WTC11 (cell line): ENCODE measurements at regions not wholly inside any gene's neighbourhood (a gene's known extent, or its start where the extent isn't known, plus 50 kb on each side); places are given as distances from the start of the nearest gene placed in this dataset.

ENCODE experiments used
- ATAC-seq: fragments of 200-7000 bp; cut with Tn5 transposase; 2 replicates; pipeline ENCODE4 v1.10.0; 2021; ENCODE audit warnings: mild to moderate bottlenecking, moderate library complexity
- CTCF ChIA-PET: fragments of 300-600 bp; sonication (Branson Sonifier 250); formaldehyde crosslinking; loops from one replicate; lab custom pipeline; 2021; ENCODE audit warnings: antibody characterized with exemption; lab: Charles Lee
- POLR2A ChIA-PET: fragments of 350-600 bp; sonication (Branson Sonifier 250); formaldehyde crosslinking; loops from one replicate; lab custom pipeline; 2021; ENCODE audit warnings: antibody characterized with exemption; lab: Charles Lee
- DNase-seq: peaks from one replicate; pipeline ENCODE4 v3.0.0; 2021; ENCODE audit warnings: low spot score
- H3K27ac Mint-ChIP-seq: 2 replicates; pipeline ENCODE4 v1.8.0; 2021; ENCODE audit warnings: mixed read lengths
- H3K27me3 Mint-ChIP-seq: 2 replicates; pipeline ENCODE4 v1.8.0; 2021; ENCODE audit warnings: low read depth, mild to moderate bottlenecking, moderate library complexity, mixed read lengths
- H3K36me3 Mint-ChIP-seq: 2 replicates; pipeline ENCODE4 v1.8.0; 2021; ENCODE audit warnings: mixed read lengths
- H3K4me1 Mint-ChIP-seq: 2 replicates; pipeline ENCODE4 v1.8.0; 2022; ENCODE audit warnings: mixed read lengths
- H3K4me3 Mint-ChIP-seq: 2 replicates; pipeline ENCODE4 v1.8.0; 2021; ENCODE audit warnings: mild to moderate bottlenecking, moderate library complexity, mixed read lengths
- H3K9me3 Mint-ChIP-seq: 2 replicates; pipeline ENCODE4 v1.8.0; 2021; ENCODE audit warnings: mixed read lengths
- E2F5 ChIP-seq: sonication (generic); formaldehyde crosslinking; IDR thresholded peaks from 2 replicates; pipeline ENCODE4 v1.8.1; 2022; ENCODE audit warnings: mild to moderate bottlenecking, moderate library complexity, missing genetic modification reagents
- ERG ChIP-seq: fragments of 250-450 bp; sonication (Bioruptor Pico); IDR thresholded peaks from 2 replicates; pipeline ENCODE4 v1.8.0; 2021; ENCODE audit warnings: mild to moderate bottlenecking
- ETV6 ChIP-seq: sonication (generic); formaldehyde crosslinking; IDR thresholded peaks from 2 replicates; pipeline ENCODE4 v1.8.1; 2022; ENCODE audit warnings: mild to moderate bottlenecking, missing genetic modification reagents
- FOXP1 ChIP-seq: sonication (generic); formaldehyde crosslinking; IDR thresholded peaks from 2 replicates; pipeline ENCODE4 v1.8.0; 2022; ENCODE audit warnings: missing genetic modification reagents, mild to moderate bottlenecking, moderate library complexity, borderline replicate concordance
- GABPB1 ChIP-seq: sonication (generic); formaldehyde crosslinking; IDR thresholded peaks from 2 replicates; pipeline ENCODE4 v1.8.1; 2023; ENCODE audit warnings: mild to moderate bottlenecking, missing genetic modification reagents
- GTF2I ChIP-seq: fragments of 250-450 bp; sonication (Bioruptor Pico); conservative IDR thresholded peaks from 2 replicates; pipeline ENCODE4 v1.4.0; 2021; ENCODE audit warnings: mild to moderate bottlenecking
- NFE2L1 ChIP-seq: sonication (generic); formaldehyde crosslinking; IDR thresholded peaks from 2 replicates; pipeline ENCODE4 v1.8.1; 2023; ENCODE audit warnings: missing genetic modification reagents
- NR2C2 ChIP-seq: sonication (generic); formaldehyde crosslinking; IDR thresholded peaks from 2 replicates; pipeline ENCODE4 v1.8.0; 2022; ENCODE audit warnings: mild to moderate bottlenecking, missing genetic modification reagents
- NR3C1 ChIP-seq: sonication (generic); formaldehyde crosslinking; conservative IDR thresholded peaks from 2 replicates; pipeline ENCODE4 v1.8.1; 2023; ENCODE audit warnings: low read depth, mild to moderate bottlenecking, missing genetic modification reagents
- PREB ChIP-seq: sonication (generic); formaldehyde crosslinking; IDR thresholded peaks from 2 replicates; pipeline ENCODE4 v1.8.1; 2022; ENCODE audit warnings: mild to moderate bottlenecking, missing genetic modification reagents, moderate library complexity, borderline replicate concordance
- TEAD1 ChIP-seq: sonication (generic); formaldehyde crosslinking; IDR thresholded peaks from 2 replicates; pipeline ENCODE4 v1.8.0; 2022; ENCODE audit warnings: mild to moderate bottlenecking, missing genetic modification reagents
- USF1 ChIP-seq: sonication (generic); formaldehyde crosslinking; IDR thresholded peaks from 2 replicates; pipeline ENCODE4 v1.8.0; 2022; ENCODE audit warnings: mild to moderate bottlenecking, missing genetic modification reagents
- ZBTB21 ChIP-seq: sonication (generic); formaldehyde crosslinking; IDR thresholded peaks from 2 replicates; pipeline ENCODE4 v1.8.1; 2023; ENCODE audit warnings: mild to moderate bottlenecking, missing genetic modification reagents, borderline replicate concordance
- ZNF219 ChIP-seq: sonication (generic); formaldehyde crosslinking; IDR thresholded peaks from 2 replicates; pipeline ENCODE4 v1.8.0; 2023; ENCODE audit warnings: missing genetic modification reagents, mild to moderate bottlenecking, borderline replicate concordance
- TF ChIP-seq, protein P1 (sequence below): fragments of 250-450 bp; sonication (Bioruptor Pico); IDR thresholded peaks from 2 replicates; pipeline ENCODE4 v2.1.2; 2022; ENCODE audit warnings: mild to moderate bottlenecking, moderate library complexity
- TF ChIP-seq, protein P2 (sequence below): sonication (generic); formaldehyde crosslinking; IDR thresholded peaks from 2 replicates; pipeline ENCODE4 v1.8.0; 2022; ENCODE audit warnings: mild to moderate bottlenecking, missing genetic modification reagents
- TF ChIP-seq, protein P3 (sequence below): sonication (generic); formaldehyde crosslinking; IDR thresholded peaks from 2 replicates; pipeline ENCODE4 v1.8.1; 2023; ENCODE audit warnings: mild to moderate bottlenecking, missing genetic modification reagents
- TF ChIP-seq, protein P4 (sequence below): sonication (generic); formaldehyde crosslinking; IDR thresholded peaks from 2 replicates; pipeline ENCODE4 v1.8.1; 2023; ENCODE audit warnings: mild to moderate bottlenecking, missing genetic modification reagents, moderate library complexity
- TF ChIP-seq, protein P5 (sequence below): sonication (generic); formaldehyde crosslinking; IDR thresholded peaks from 2 replicates; pipeline ENCODE4 v1.8.1; 2022; ENCODE audit warnings: low read depth, missing genetic modification reagents, borderline replicate concordance

DNA sequence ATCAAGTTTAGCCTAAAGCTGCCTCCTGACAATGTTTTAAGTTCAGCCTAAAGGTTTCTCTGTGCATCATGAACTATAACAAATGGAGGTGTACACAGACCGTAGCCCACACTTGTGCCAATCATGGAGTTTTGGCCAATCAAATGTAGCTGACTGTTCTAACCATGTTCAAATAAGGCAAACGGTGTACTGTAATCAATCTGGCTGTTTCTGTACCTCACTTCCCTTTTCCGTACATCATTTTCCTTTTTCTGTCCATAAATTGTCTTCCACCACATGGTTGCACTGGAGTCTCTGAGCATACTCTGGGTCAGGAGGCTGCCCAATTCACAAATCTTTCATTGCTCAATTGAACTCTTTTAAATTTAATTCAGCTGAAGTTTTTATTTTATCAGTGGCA, 132.2 kb upstream of the UST start:
- POLR2A ChIA-PET: no interaction called here
- H3K36me3 Mint-ChIP-seq: no peaks in the 10 kb centered on the region
- TF ChIP-seq GABPB1 (no peak), NR2C2 (CRISPR knock-in tag) (no peak), GTF2I (CRISPR knock-in tag) (no peak)
- TF ChIP-seq, protein P1, sequence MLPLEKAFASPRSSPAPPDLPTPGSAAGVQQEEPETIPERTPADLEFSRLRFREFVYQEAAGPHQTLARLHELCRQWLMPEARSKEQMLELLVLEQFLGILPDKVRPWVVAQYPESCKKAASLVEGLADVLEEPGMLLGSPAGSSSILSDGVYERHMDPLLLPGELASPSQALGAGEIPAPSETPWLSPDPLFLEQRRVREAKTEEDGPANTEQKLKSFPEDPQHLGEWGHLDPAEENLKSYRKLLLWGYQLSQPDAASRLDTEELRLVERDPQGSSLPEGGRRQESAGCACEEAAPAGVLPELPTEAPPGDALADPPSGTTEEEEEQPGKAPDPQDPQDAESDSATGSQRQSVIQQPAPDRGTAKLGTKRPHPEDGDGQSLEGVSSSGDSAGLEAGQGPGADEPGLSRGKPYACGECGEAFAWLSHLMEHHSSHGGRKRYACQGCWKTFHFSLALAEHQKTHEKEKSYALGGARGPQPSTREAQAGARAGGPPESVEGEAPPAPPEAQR (CRISPR knock-in tag): no peak
- TF ChIP-seq, protein P2, sequence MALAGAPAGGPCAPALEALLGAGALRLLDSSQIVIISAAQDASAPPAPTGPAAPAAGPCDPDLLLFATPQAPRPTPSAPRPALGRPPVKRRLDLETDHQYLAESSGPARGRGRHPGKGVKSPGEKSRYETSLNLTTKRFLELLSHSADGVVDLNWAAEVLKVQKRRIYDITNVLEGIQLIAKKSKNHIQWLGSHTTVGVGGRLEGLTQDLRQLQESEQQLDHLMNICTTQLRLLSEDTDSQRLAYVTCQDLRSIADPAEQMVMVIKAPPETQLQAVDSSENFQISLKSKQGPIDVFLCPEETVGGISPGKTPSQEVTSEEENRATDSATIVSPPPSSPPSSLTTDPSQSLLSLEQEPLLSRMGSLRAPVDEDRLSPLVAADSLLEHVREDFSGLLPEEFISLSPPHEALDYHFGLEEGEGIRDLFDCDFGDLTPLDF (CRISPR knock-in tag): no peak
- CTCF ChIA-PET: no interaction called here
- H3K9me3 Mint-ChIP-seq: no peaks in the 10 kb centered on the region
- peaks cover 6% of the 10 kb centered on the region for H3K4me1 Mint-ChIP-seq
- no peaks in the 10 kb centered on the region for H3K27me3 Mint-ChIP-seq
- no peak for DNase-seq
- no peak for ATAC-seq
- H3K27ac Mint-ChIP-seq: no peak overlapping the region
- no peak overlapping the region for H3K4me3 Mint-ChIP-seq

DNA sequence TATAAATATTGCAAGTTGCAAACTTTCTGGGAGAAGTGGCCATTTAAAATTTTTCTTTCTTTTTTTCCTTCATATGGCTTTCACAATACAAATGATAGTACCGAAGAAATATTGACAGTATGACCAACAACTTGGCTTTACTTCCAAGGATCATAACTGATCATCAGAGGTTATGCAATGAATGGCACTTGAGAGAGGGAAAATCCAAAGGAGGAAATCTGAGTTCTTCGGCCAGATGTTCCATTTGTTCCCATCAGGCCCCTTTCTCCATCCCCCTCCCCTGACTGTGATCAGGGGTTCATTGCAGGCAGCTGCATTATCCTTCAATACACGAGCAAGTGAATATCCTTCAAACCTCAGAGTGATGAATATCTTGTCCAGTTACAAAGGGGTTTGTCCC, 130.0 kb upstream of the UST start:
- no peaks in the 10 kb centered on the region; the same call in 1 of the 2 replicates for H3K27me3 Mint-ChIP-seq
- CTCF ChIA-PET: no interaction called here
- POLR2A ChIA-PET: no interaction called here
- no peak overlapping the region for H3K4me3 Mint-ChIP-seq
- H3K9me3 Mint-ChIP-seq: no peaks in the 10 kb centered on the region
- TF ChIP-seq, protein P3, sequence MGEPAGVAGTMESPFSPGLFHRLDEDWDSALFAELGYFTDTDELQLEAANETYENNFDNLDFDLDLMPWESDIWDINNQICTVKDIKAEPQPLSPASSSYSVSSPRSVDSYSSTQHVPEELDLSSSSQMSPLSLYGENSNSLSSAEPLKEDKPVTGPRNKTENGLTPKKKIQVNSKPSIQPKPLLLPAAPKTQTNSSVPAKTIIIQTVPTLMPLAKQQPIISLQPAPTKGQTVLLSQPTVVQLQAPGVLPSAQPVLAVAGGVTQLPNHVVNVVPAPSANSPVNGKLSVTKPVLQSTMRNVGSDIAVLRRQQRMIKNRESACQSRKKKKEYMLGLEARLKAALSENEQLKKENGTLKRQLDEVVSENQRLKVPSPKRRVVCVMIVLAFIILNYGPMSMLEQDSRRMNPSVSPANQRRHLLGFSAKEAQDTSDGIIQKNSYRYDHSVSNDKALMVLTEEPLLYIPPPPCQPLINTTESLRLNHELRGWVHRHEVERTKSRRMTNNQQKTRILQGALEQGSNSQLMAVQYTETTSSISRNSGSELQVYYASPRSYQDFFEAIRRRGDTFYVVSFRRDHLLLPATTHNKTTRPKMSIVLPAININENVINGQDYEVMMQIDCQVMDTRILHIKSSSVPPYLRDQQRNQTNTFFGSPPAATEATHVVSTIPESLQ (CRISPR knock-in tag): no peak
- peaks cover 6% of the 10 kb centered on the region for H3K4me1 Mint-ChIP-seq
- H3K36me3 Mint-ChIP-seq: no peaks in the 10 kb centered on the region
- H3K27ac Mint-ChIP-seq: no peak overlapping the region
- ATAC-seq (no peak), DNase-seq (no peak)

DNA sequence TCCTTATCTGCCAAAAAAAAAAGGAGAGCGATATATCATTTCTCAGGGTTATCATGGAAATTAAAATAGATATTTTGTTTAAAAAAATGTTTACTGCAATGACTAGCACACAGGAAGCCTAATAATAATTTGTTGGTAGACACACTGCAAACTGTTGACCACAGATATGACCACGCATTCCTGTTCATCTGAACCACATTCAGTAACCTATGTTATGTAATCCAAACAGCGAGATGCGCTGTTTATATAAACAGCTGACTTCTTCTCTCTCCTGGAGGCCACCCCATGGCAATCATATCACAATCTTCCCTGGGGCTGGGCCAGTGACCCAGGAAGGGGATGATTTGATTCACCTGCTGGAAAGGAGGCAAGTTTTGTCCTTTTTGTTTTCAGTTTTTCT, 129.3 kb upstream of the UST start:
- DNase-seq (no peak), ATAC-seq (no peak)
- Mint-ChIP-seq H3K4me3 (no peak overlapping the region), H3K4me1 (peaks cover 6% of the 10 kb centered on the region), H3K27me3 (no peaks in the 10 kb centered on the region; the same call in 1 of the 2 replicates), H3K36me3 (no peaks in the 10 kb centered on the region), H3K9me3 (no peaks in the 10 kb centered on the region), H3K27ac (no peak overlapping the region)
- CTCF ChIA-PET: no interaction called here
- POLR2A ChIA-PET: no interaction called here
- no peak for TF ChIP-seq ZBTB21
- no peak for TF ChIP-seq E2F5 (CRISPR knock-in tag)
- TF ChIP-seq, protein P4, sequence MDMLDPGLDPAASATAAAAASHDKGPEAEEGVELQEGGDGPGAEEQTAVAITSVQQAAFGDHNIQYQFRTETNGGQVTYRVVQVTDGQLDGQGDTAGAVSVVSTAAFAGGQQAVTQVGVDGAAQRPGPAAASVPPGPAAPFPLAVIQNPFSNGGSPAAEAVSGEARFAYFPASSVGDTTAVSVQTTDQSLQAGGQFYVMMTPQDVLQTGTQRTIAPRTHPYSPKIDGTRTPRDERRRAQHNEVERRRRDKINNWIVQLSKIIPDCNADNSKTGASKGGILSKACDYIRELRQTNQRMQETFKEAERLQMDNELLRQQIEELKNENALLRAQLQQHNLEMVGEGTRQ (CRISPR knock-in tag): no peak
- TF ChIP-seq FOXP1: no peak
- no peak for TF ChIP-seq PREB (CRISPR knock-in tag)
- no peak for TF ChIP-seq ZNF219
- TF ChIP-seq NFE2L1 (CRISPR knock-in tag): no peak
- TF ChIP-seq NR2C2 (CRISPR knock-in tag): no peak
- no peak for TF ChIP-seq TEAD1 (CRISPR knock-in tag)
- TF ChIP-seq, protein P5, sequence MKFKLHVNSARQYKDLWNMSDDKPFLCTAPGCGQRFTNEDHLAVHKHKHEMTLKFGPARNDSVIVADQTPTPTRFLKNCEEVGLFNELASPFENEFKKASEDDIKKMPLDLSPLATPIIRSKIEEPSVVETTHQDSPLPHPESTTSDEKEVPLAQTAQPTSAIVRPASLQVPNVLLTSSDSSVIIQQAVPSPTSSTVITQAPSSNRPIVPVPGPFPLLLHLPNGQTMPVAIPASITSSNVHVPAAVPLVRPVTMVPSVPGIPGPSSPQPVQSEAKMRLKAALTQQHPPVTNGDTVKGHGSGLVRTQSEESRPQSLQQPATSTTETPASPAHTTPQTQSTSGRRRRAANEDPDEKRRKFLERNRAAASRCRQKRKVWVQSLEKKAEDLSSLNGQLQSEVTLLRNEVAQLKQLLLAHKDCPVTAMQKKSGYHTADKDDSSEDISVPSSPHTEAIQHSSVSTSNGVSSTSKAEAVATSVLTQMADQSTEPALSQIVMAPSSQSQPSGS (CRISPR knock-in tag): no peak
- TF ChIP-seq ERG (CRISPR knock-in tag): no peak
- no peak for TF ChIP-seq USF1 (CRISPR knock-in tag)
- no peak for TF ChIP-seq NR3C1 (CRISPR knock-in tag)
- TF ChIP-seq ETV6 (CRISPR knock-in tag): no peak
